T-helper 1 cell (primary cell): ENCODE measurements at regions not wholly inside any gene's neighbourhood (a gene's known extent, or its start where the extent isn't known, plus 50 kb on each side); places are given as distances from the start of the nearest gene placed in this dataset.

Experiments
- DNase-seq, 5 donors: peaks; one replicate each; pipeline ENCODE4 v3.0.0-alpha.2; 2012 to 2020

DNA sequence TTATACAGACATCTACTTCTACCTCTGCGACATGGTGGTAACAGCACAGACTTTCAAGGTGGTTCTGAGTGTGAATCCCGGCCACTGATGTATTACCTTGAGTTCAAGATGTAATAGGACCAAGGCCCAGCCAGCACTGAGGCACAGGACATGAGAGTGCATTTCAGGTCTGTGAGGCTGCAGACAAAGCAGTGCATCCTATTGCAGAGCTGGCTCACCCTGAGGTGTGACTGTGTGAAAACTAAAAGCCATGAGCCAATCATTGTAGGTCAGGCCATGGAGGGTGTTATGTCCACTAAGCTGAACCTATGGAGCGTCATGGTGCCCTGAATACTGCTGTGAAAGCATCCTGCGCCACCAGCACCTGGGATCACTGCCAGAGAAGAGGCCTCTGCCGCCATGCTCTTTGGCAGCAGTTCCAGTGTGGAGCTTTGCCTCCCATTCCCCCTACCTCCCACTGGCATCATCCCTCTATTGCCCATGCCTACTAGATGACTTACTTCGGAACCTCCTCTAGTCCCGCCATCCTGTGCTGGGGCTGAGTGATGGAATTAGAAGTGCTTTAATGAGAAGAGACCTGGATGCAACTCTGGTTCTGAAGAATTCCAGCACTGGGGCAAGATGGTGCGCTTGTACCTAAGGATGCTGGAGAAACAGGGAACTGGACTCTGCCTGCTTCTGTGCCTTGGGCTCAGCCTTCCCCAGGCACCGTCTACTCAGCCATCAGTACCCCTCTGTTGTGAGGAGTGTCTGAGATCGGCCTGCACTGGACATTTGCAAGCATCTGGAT lies 112.0 kb upstream of the RMDN2 start:
- DNase-seq: no peak

DNA sequence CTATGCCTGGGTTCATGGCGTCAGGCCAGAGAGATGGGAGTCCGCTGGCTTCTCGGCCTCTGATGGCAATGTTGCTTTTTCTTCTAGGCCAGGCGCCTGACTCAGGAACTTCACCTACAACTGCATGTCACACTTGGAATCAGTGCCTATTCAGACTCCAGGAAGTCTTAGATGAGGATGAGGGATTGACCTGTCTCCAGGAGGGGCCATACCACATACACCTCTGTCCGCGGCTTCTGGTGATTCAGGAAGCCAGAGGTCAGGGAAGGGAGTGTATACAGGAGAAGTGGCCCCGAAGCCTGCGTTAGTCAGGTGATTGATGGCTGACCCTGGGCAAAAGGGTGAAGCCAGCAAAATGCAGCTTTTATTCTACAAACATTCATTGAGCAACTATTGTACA lies 109.1 kb upstream of the RMDN2 start:
- no peak for DNase-seq

DNA sequence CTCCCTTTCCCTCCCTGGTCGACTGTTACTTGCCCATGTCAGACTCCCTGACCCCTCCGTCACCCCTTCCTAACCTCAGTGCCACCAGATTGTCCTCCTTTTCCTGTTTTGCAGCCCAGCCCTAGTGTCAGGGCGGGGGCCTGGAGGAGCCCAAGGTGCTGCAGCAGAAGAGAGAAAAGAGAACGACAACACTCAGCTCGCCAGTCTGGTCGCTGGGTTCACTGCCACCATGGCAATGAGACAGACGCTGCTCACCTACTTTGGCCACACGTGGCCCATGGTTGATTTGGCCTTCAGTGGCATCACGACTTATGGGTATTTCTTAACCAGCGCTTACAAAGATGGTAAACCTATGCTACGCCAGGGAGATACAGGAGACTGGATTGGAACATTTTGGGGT lies 108.4 kb upstream of the RMDN2 start:
- no peak for DNase-seq

- DNase-seq: no peak
Measured at GRCh38 chr2:37819186-37819585, 105.9 kb upstream of the RMDN2 start.

GRCh38 chr2:37820471-37820986 lies 104.6 kb upstream of the RMDN2 start:
- DNase-seq: no peak

DNA sequence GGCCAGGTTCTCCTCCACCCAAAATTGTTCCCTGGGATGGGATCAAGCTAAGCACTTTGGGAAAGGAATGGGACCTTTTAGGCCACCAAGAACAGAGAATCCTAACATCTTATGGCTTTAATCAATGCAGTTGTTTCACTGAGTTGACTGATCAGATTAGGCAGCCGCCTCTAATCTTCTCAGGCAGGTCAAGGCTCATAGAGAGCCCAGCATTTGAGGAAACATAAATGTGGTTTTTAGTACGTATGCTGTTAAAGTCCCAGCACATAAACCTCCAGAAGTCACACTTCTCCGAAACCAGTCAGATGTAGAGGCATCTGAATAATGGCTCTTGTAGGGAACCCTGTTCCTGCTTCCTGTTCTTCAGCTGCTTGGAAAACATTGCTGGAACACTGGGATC lies 99.5 kb upstream of the RMDN2 start:
- no peak for DNase-seq

DNA sequence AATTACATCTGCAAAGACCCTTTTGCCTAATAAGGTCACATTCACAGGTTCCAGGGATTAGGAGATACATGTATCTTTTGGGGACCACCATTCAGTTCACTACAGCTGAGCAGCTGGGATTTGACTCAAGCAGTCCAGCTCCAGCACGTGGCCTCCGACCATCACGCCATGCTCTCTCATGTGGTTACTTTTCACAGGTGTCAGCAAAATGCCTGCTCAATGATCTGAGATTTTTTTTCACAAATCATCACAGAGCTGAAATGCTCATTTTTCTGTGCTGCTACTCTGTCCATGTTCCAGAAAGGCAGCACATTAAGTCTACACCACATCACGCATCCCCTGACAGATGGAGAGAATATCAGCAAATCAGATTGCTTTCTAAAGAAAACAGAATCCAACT lies 98.5 kb upstream of the RMDN2 start:
- DNase-seq: no peak

GRCh38 chr2:37827455-37827854 lies 97.6 kb upstream of the RMDN2 start:
- no peak for DNase-seq

- no peak for DNase-seq
Measured at GRCh38 chr2:37827911-37828511, 97.1 kb upstream of the RMDN2 start.

DNA sequence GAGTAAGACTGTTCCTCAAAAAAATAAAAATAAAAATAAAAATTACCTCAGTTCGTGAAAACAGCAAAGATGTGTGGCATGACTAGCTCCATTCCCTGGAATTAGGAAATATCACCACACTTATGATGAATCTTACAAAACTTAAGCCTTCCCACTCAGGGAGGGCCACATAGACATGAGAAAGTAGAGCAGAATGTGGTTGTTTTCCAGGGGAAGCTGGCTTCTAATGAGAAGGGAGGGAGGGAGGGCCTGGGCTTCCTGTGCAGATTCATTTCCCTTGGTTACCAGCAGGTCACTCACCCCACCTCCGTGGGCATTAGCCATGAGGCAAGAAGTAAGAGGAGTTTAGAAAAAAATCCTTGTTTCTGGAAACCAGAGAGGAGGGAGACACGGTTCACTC lies 95.9 kb upstream of the RMDN2 start:
- DNase-seq: peak in 1 of 5 donors; percentile 11

DNA sequence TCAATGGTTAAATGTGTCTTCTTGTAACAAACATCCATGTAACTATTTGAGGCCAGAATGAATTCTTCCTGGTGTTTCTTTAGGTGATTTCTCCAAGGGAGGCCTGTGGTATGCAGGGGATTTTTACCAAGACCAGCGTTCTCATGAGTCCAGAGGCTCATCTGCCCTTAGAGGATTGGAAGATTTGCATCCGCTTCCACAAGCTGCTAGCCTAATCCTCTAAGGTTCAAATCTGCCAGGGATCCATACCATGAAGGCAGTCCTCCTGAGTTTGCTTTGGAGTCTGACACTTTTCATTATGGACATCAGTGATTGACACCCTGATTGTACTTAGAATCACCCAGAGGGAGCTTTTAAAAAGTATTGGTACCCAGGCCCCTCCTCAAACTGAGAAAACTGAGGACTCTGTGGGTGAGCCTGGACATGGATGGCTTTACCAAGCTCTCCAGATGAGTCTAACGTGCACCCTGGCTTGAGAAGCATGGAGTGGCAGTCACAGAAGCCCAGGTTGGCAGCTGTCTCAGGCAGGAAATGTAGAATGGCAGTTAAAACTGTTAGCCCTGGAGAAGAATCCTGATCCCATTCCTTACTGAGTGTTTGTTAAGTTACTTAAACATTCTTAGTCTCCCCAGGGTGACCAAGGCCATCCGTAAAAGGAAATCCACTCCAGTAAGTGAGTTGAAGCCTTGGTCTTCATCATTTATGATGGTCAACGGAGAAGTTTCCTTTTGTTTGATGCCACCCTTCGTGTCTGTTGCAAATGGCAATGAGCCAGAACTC lies 95.3 kb upstream of the RMDN2 start:
- DNase-seq: no peak

- DNase-seq: no peak
Measured at GRCh38 chr2:37830636-37831035, 94.5 kb upstream of the RMDN2 start.

GRCh38 chr2:37831081-37831780 lies 93.9 kb upstream of the RMDN2 start:
- DNase-seq: no peak

GRCh38 chr2:37832590-37833197 lies 92.4 kb upstream of the RMDN2 start:
- peak; percentile 58 to 84 (median 66) for DNase-seq

- no peak for DNase-seq
Measured at GRCh38 chr2:37833423-37833822, 91.7 kb upstream of the RMDN2 start.

DNA sequence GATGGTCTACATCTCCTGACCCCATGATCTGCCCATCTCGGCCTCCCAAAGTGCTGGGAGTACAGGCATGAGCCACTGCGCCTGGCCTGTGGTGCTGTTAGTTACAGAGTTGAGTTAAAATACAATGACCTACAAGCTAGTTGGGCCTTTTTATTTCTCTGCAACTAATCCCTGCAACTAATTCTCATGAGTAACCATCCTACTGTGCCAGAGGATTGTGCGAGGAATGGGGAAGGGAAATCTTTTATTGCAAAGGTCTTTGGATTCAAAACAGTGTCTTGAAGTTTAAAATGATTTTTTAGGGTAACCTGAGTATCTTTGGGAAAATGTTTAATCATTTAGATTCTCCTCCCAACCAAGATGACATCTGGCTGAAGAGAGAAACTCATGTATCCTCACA lies 88.8 kb upstream of the RMDN2 start:
- DNase-seq: no peak

- DNase-seq: no peak
Measured at GRCh38 chr2:37836711-37837110, 88.4 kb upstream of the RMDN2 start.

- DNase-seq: no peak
Measured at GRCh38 chr2:37837628-37838328, 87.3 kb upstream of the RMDN2 start.

DNA sequence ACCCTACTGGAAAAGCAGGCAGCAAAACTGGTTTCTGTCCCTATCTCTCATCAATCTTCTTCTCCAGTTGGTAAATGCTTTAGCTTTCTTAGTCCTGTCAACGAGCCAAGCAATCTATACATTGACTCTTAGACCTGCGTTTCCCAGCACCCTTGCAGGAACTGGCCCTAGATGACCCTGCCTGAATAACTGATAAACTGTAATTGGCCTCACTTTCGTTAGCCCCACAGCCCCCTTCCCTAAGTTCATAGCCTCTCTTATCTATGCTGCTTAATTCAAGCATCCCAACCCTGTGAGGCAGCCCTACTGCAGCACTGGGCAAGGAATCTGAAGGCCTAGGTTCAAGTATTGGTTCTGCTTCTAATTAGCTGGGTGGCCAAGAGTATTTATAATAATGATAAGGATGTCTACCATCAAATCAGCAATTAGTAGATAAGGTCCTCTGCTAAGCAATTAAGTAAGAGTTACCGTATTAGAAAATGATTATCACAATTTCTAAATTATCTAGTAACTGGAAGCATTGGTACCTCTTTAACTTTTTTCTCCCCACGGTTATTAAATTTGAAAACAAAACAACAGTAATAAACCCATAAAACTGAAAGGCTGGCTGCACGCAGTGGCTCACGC lies 86.4 kb upstream of the RMDN2 start:
- no peak for DNase-seq

GRCh38 chr2:37839991-37840390 lies 85.1 kb upstream of the RMDN2 start:
- no peak for DNase-seq

- DNase-seq: no peak
Measured at GRCh38 chr2:37842732-37843440, 82.2 kb upstream of the RMDN2 start.
